ENCODE measurements at regions not wholly inside any gene's neighbourhood (a gene's known extent, or its start where the extent isn't known, plus 50 kb on each side); places are given as distances from the start of the nearest gene placed in this dataset.

DNA sequence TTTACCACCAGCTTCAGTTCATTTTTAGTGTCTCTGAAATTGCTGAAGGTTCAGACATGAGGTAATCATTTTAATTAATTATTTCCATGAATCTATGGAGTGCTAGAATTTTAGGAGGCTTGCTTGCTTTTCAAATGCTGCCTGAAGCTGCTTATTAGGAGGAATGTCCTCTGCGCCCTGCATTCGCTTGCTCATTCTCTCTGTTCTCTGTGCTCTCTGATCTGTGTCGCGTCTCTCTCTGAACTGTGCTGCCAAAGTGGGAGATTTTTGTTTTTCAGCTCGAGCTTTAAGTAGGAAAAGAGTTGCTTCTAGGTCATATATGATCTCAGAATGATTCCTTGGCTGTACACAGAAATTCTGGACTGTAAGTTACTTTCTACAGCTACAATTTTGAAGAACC is 101.7 kb upstream of the PRR16 start:
- no peak for DNase-seq

DNA sequence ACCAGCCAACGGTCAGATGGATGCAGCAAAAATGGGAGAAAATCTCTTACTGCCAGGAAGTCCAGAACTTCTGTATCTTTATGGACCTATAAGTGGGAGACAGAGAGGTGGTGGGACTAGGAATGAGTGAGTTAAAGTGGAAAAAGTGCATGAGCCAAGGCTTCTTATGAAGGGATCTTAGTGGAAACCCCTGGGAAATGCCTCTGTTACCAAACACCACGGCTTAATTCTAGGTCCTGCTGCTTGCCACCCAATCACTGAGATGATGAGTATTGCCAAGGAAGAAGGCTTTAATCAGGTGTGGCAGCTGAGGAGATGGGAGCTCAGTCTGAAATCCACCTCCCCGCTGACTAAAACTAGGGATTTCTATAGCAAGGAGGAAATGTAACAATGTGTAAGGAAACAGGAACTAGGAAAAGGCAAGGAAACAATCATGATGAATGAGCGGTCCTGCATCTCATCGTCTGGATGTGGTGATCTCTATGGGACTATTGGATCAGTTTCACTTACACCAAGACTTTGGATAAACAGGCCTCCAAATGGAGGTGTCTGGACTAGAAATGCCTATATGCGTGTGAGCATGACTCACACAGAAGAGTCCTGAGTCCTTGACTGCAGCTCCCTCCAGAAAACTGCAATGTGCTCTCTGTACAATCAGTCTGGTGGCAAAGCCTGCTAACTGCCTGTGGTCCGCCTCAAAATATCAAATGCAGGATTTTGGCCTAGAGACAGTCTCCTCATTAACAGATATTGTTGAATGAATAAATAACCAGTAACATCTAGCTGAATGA is 98.2 kb upstream of the PRR16 start:
- DNase-seq, result no peak

DNA sequence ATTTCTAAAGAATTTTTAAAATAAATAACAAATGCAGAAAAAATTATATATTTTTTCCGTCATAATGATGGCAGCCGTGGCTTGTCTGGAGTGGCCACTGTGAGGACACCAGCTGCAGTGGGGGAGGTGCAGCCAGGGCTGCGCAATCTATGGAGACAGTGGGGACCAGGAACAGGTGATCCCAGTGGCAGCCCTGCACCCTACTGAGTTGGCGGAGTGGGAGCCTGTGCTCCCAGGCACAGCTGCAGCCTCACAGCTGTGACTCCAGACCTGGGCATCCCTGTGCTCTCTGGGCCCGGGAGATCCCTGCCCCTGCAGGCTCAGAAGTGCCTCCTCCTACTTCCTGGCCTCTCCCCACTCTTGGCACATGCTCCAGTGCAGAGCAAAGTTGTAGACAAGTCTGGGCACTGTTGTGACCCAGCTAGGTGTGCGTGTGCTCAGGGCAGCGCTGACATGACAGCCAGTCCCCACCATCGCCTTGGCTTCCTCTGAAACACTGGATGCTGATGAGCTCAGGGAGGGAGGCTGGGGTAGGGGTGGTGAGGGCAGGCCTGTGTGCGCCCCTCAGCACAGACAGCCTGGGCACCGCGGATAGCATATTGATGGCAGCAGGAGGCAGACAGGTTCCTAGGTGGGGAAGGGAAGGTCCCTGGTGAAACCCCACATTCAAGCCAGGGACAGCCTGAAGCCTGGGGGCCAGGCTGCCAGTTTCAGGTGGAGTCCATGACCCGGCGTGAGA is 96.0 kb upstream of the PRR16 start:
- DNase-seq, result no peak

DNA sequence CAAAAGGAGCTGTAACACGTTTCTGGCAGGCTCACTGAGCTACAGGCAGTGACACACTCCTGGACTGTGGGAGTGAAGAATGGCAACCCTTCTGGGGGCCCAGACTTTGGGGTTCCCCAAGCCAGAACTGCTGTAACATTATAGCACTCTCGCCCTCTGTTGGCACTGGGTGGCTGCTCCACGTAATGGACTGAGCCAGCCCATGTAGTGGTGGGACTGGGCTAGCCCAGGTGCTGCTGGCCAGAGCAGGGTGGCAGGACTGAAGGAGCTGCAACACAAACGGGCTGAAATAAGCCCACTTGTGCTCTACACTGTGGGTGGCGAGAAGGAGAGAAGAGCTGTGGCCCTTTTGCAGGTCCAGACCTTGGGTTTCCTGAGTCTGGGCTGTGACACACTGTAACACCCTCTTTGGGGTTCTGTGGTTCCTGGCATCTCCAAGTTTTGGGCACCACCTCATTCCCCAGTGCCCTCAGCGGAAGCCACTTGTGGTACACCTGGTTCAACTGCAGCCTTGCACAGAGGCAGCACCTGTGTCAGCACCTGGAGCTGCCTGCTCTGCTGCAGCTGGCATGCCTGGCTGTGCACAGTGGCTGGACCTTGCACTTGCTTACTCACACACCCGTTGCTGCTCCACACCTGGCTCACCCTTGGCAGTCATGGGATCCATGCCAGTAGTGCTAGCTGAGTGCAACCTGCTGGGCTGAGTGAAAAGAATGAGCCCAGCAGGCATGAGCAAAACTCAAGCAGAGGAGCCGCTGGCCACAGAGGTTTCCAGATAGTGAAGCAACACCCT is 95.0 kb upstream of the PRR16 start:
- DNase-seq, result no peak

DNA sequence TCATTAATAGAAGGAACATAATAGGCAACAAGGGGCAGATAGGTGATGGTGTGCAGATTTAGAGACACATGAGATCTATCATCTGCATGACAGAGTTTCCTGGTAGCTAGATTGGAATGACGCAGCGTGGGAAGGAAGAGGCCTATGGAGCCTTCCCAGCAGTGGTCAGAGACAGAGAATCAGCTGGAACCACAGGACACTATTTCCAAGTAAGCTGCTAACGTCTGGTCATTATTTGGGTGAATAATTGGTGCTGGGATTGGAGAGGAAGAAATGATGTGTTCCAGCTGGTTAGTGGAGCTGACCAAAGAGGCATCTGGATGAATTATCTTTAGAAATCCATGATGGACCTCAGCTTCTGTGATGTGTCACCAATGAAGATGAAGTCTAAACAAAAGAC is 91.2 kb upstream of the PRR16 start:
- DNase-seq, result no peak

DNA sequence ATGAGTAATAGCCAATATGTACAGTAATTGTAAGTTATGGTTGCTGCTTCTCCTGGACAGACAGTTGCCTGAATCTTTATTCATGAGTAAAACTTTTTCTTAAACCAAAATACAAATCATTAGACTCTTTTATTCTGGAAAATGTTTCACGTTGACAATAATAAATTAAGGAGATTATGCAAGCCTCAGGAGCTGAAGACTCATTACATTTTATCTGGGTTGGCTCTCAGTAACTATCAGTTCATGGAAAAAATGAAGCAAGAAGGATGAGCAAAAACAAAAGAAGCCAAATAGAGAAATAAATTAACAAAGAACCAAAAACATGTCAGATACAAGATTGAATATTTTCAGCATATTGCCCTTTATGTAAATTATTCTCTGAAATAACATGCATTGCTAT is 88.9 kb upstream of the PRR16 start:
- no peak for DNase-seq

DNA sequence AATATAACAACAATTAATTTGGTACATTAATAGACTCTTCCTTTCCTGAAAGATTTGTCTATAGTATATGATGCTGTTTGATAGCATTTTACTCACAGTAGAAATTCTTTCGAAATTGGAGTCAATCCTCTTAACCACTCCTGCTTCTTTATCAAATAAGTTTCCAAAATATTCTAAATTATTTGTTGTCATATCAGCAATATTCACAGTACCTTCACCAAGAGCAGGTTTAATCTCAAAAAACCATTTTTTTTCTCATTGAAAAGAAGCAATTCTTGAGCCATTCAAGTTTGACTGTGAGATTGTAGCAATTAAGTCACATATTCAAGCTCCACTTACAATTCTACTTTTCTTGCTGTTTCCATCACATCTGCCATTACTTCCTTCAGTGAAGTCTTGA is 83.5 kb upstream of the PRR16 start:
- no peak for DNase-seq

DNA sequence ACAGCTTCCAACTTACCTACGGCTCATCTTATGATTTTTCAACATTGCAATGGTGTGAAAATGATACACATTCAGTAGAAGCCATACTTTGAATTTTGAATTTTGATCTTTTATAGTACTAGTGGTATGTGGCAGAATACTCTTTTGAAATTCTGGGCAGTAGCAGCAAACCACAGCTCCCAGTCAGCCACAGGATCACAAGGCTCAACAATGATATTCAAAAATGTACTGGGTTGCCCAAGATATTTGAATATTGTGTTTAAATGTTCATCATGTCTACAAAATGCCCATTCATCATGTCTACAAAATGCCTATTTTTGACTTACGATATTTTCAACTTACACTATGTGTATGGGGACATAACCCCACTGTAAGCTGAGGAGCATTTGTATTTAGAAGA is 81.3 kb upstream of the PRR16 start:
- no peak for DNase-seq

DNA sequence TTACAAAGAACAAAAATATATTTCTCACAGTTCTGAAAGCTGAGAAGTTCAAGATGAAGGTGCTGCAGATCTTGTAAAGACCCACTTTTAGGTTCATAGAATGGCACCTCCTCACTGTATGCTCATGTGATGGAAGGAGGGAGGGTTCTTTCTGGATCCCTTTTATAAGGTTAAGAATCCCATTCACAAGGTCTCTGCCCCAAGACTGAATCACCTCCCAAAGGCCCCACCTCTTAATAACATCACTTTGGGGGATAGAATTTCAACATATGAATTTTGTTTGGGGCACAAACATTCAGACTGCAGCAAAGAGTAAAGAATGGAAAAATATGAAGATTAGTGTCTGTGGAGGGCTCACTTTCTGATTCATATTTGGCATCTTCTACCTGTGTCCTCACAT is 77.1 kb upstream of the PRR16 start:
- no peak for DNase-seq

DNA sequence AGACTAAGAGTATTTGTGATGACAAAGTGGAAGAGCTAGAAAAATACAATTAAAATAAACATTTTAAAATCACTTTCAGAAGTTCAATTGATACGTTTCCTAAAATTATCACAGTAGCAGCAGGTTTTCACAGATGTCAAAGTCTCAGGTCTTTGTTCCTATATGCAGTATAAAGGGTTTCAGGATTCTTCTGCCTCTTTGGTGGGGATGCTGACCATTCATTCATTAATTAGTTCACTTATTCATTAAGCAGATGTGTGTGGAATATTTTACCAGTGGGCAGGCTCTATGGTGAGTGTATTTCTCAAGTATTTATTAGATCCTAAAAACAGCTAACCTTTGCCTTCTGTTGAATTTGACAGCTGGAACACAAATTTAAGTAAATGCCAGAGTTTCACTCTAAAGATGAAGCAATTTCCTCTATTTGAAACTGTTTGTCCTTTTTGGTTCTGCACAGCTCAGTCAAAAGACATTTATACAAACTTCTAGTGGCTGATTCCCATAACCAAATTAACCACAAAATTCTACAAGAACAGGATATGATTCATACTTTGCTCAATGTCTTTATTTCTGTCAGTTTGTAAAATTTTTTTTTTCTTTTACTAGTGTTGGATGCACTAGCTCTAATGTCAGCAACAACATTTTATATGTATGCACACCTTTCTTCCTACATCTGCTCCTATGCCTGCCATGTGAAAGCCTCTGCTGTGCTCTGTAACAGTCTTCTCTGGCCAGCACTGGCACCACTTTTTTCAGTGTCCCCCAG is 75.9 kb upstream of the PRR16 start:
- DNase-seq, result no peak

DNA sequence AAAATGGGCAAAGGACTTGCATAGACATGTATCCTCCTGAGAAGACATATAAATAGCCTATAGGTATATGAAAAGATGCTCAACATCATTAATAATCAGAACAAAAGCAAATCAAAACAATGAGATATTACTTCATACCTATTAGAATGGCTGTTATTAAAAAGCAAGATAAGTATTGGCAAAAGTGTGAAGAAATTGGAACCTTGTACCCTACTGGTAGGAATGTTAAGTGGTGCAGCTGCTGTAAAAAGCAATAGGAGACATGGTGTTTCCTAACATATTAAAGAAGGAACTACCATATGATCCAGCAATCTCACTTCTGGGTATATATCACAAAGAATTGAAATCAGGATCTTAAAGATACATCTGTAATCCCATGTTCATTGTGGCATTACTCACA is 69.8 kb upstream of the PRR16 start:
- DNase-seq, result no peak

DNA sequence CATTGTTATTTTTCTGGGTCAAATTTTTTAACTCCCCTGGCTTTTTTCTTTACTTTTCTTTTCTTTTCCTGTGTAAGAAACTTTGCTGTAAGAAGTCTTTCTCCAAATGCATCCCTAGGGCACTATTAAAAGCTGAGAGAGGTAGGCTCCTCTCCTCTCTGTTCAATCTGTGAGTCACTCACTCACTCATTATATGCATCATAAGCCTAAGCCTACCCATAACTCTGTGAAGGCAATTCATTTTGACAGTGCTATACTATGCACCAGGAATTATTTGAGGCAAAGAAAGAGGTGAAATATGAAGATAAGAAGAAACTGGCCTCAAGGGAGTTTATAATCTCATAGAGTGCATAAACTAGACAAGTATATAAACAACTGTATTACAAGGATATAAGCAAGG is 67.9 kb upstream of the PRR16 start:
- no peak for DNase-seq

DNA sequence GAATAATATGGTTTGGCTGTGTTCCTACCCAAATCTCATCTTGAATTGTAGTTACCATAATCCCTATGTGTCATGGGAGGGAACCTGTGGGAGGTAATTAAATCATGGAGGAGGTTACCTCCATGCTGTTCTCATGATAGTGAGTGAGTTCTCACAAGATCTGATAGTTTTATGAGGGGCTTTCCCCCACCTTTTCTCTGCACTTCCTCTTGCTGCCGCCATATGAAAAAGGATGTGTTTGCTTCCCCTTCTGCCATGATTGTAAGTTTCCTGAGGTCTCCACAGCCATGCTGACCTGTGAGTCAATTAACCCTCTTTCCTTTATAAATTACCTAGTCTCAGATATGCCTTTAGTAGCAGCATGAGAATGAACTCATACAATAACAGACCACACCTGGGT is 63.7 kb upstream of the PRR16 start:
- DNase-seq, result no peak

DNA sequence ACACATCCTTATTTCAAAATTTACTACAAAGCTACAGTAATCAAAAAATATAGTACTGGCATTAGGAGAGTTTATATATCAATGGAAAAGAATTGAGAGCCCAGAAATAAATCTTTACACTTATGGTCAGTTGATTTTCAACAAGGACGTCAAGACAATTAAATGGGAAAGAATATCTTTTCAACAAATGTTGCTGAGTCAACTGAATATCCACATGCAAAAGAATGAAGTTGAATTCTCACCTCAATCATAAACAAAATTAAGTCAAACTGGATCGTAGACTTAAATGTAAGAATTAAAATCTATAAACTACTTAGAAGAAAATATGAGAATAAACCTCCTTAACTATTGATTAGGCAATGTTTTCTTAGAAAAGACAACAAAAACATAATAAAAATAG is 61.5 kb upstream of the PRR16 start:
- DNase-seq, result no peak

DNA sequence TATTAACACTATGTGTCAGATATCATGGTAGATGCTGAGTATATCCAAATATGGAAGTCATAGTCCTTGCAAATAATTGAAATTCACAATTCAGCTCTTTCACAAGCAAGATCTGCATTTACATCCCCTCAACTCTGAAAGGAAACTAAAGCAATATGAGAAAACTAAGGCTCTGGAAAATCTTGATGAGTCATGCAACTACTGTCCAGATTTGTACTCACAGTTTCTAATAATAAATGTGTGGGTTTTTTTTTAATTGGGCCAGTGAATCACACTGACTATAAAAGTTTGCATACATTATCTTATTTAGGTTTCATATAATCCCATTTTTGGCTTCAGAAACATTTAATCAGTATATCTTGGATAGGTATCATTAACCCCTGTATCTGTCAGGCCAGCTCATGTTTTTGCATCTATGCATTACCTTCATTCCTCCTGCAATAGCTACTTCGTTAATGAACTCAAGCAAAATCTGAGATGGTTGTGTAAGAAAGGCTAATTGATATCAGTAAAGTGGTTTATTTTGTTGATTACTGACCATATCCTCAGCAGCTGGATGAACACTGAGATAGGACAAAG is 58.7 kb upstream of the PRR16 start:
- no peak for DNase-seq

DNA sequence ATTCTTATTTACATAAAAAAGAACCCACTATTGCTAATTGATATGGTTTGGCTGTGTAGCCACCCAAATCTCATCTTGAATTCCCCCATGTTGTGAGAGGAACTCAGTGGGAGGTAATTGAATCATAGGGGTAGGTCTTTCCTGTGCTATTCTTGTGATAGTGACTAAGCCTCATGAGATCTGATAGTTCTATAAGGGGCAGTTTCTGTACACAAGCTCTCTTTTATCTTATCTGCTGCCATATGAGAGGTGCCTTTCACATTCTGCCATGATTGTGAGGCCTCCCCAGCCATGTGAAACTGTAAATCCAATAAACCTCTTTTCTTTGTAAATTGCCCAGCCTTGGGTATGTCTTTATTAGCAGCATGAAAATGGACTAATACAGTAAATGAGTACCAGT is 58.2 kb upstream of the PRR16 start:
- DNase-seq, result no peak

DNA sequence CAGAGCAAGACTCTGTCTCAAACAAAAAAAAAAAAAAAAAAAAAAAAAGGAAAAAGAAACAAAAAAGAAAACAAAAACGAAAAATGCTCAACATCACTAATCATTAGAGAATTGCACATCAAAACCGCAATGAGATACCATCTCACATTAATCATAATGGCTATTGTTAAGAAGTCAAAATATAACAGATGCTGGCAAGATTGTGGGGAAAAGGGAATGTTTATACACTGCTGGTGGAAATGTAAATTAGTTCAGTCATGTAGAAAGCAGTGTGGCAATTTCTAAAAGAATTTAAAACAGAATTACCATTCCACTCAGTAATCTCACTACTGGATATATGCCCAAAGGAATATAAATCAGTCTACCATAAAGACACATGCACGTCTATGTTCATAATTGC is 50.4 kb upstream of the PRR16 start:
- DNase-seq, result no peak
